ENCODE measurements at regions not wholly inside any gene's neighbourhood (a gene's known extent, or its start where the extent isn't known, plus 50 kb on each side); places are given as distances from the start of the nearest gene placed in this dataset.

- Histone ChIP-seq H2AFZ (ENCODE audit: low read depth, low read length, severe bottlenecking) (no peak overlapping the region), H3K27ac (ENCODE audit: low read depth, low read length) (no peak overlapping the region), H4K20me1 (ENCODE audit: low read depth, low read length) (no peaks in the 10 kb centered on the region), H3K27me3 (ENCODE audit: low read length) (no peaks in the 10 kb centered on the region), H3K9me3 (ENCODE audit: insufficient read depth, low read length) (no peaks in the 10 kb centered on the region), H3K4me3 (ENCODE audit: insufficient read depth, low read length, poor library complexity, severe bottlenecking) (no peak overlapping the region), H3K36me3 (ENCODE audit: low read length) (no peaks in the 10 kb centered on the region), H3K9me2 (replicated peaks; ENCODE audit: insufficient read depth, low read length) (no peaks in the 10 kb centered on the region), H3K4me2 (ENCODE audit: low read depth, low read length, poor library complexity, severe bottlenecking) (no peak overlapping the region), H3K9ac (ENCODE audit: low read length) (no peak overlapping the region), H3K79me2 (ENCODE audit: insufficient read depth, low read length) (no peaks in the 10 kb centered on the region), H3F3A (ENCODE audit: insufficient read depth) (no peaks in the 10 kb centered on the region)
- no peak for TF ChIP-seq EZH2phosphoT487 (conservative IDR thresholded peaks at IDR 0.05; ENCODE audit: low read length)
- no peak for TF ChIP-seq CTCF (IDR thresholded peaks at IDR 0.05; ENCODE audit: insufficient read depth, low read length, poor library complexity, severe bottlenecking)
Observed at GRCh38 chr12:22803725-22804124, 178.8 kb downstream of the ETNK1 start.

GRCh38 chr12:22808860-22809259, 183.9 kb downstream of the ETNK1 start:
- H3K79me2 ChIP-seq (ENCODE audit: insufficient read depth, low read length), result no peaks in the 10 kb centered on the region
- no peaks in the 10 kb centered on the region for H3F3A ChIP-seq (ENCODE audit: insufficient read depth)
- no peaks in the 10 kb centered on the region for H4K20me1 ChIP-seq (ENCODE audit: low read depth, low read length)
- H3K27ac ChIP-seq (ENCODE audit: low read depth, low read length), result no peak overlapping the region
- H3K4me2 ChIP-seq (ENCODE audit: low read depth, low read length, poor library complexity, severe bottlenecking), result no peak overlapping the region
- TF ChIP-seq EZH2phosphoT487 (conservative IDR thresholded peaks at IDR 0.05; ENCODE audit: low read length), result no peak
- TF ChIP-seq CTCF (IDR thresholded peaks at IDR 0.05; ENCODE audit: insufficient read depth, low read length, poor library complexity, severe bottlenecking), result no peak
- H3K27me3 ChIP-seq (ENCODE audit: low read length), result no peaks in the 10 kb centered on the region
- H3K9me2 ChIP-seq (replicated peaks; ENCODE audit: insufficient read depth, low read length), result no peaks in the 10 kb centered on the region
- no peaks in the 10 kb centered on the region for H3K9me3 ChIP-seq (ENCODE audit: insufficient read depth, low read length)
- no peak overlapping the region for H2AFZ ChIP-seq (ENCODE audit: low read depth, low read length, severe bottlenecking)
- no peak overlapping the region for H3K4me3 ChIP-seq (ENCODE audit: insufficient read depth, low read length, poor library complexity, severe bottlenecking)
- no peak overlapping the region for H3K9ac ChIP-seq (ENCODE audit: low read length)
- no peaks in the 10 kb centered on the region for H3K36me3 ChIP-seq (ENCODE audit: low read length)

- H3K9me2 ChIP-seq (replicated peaks; ENCODE audit: insufficient read depth, low read length), result no peaks in the 10 kb centered on the region
- no peak overlapping the region for H3K4me2 ChIP-seq (ENCODE audit: low read depth, low read length, poor library complexity, severe bottlenecking)
- no peak for TF ChIP-seq EZH2phosphoT487 (conservative IDR thresholded peaks at IDR 0.05; ENCODE audit: low read length)
- no peak for TF ChIP-seq CTCF (IDR thresholded peaks at IDR 0.05; ENCODE audit: insufficient read depth, low read length, poor library complexity, severe bottlenecking)
- H3K36me3 ChIP-seq (ENCODE audit: low read length), result no peaks in the 10 kb centered on the region
- H3K79me2 ChIP-seq (ENCODE audit: insufficient read depth, low read length), result no peaks in the 10 kb centered on the region
- no peaks in the 10 kb centered on the region for H3K27me3 ChIP-seq (ENCODE audit: low read length)
- H3K4me3 ChIP-seq (ENCODE audit: insufficient read depth, low read length, poor library complexity, severe bottlenecking), result no peak overlapping the region
- H4K20me1 ChIP-seq (ENCODE audit: low read depth, low read length), result no peaks in the 10 kb centered on the region
- no peak overlapping the region for H3K9ac ChIP-seq (ENCODE audit: low read length)
- no peaks in the 10 kb centered on the region for H3F3A ChIP-seq (ENCODE audit: insufficient read depth)
- no peak overlapping the region for H2AFZ ChIP-seq (ENCODE audit: low read depth, low read length, severe bottlenecking)
- H3K9me3 ChIP-seq (ENCODE audit: insufficient read depth, low read length), result no peaks in the 10 kb centered on the region
- H3K27ac ChIP-seq (ENCODE audit: low read depth, low read length), result no peak overlapping the region
Observed at GRCh38 chr12:22810036-22810435, 185.1 kb downstream of the ETNK1 start.
